OCI-M1 (cell line): ENCODE measurements at regions not wholly inside any gene's neighbourhood (a gene's known extent, or its start where the extent isn't known, plus 50 kb on each side); places are given as distances from the start of the nearest gene placed in this dataset.

Experiments used
- DNase-seq: peaks from one replicate; lab custom pipeline; 2025; lab: John Stamatoyannopoulos, UW

- no peak for DNase-seq
Observed at GRCh38 chr5:20113931-20114330, 125.9 kb upstream of the CDH18 start.

GRCh38 chr5:20113031-20113715, 125.2 kb upstream of the CDH18 start:
- DNase-seq, result no peak

- no peak for DNase-seq
Observed at GRCh38 chr5:20109326-20109725, 121.3 kb upstream of the CDH18 start.

GRCh38 chr5:20105915-20106314, 117.9 kb upstream of the CDH18 start:
- no peak for DNase-seq

- DNase-seq, result no peak
Observed at GRCh38 chr5:20102293-20102692, 114.3 kb upstream of the CDH18 start.

- no peak for DNase-seq
Observed at GRCh38 chr5:20098694-20099093, 110.7 kb upstream of the CDH18 start.

- DNase-seq, result no peak
Observed at GRCh38 chr5:20088361-20088760, 100.4 kb upstream of the CDH18 start.

- peak; percentile 20 for DNase-seq
Observed at GRCh38 chr5:20087299-20087698, 99.3 kb upstream of the CDH18 start.

- DNase-seq, result no peak
Observed at GRCh38 chr5:20077186-20077585, 89.2 kb upstream of the CDH18 start.

- no peak for DNase-seq
Observed at GRCh38 chr5:20056933-20057332, 68.9 kb upstream of the CDH18 start.

- DNase-seq, result no peak
Observed at GRCh38 chr5:20055301-20055700, 67.3 kb upstream of the CDH18 start.

GRCh38 chr5:20050262-20050661, 62.3 kb upstream of the CDH18 start:
- no peak for DNase-seq

- DNase-seq, result no peak
Observed at GRCh38 chr5:20044460-20044859, 56.5 kb upstream of the CDH18 start.

- DNase-seq, result peak; percentile 45
Observed at GRCh38 chr5:20041326-20042274, 53.6 kb upstream of the CDH18 start.

GRCh38 chr5:20040901-20041300, 52.9 kb upstream of the CDH18 start:
- DNase-seq, result no peak
